Dendritic cell treated with granulocyte-macrophage colony-stimulating factor and Interleukin-4, amounts not matched to agents 40 ng/mL and 50 ng/mL, for 4 days (primary cell): ENCODE measurements at regions not wholly inside any gene's neighbourhood (a gene's known extent, or its start where the extent isn't known, plus 50 kb on each side); places are given as distances from the start of the nearest gene placed in this dataset.

ENCODE experiments used
- H3K27ac Mint-ChIP-seq: one replicate; pipeline ENCODE4 v1.8.0; 2022; ENCODE audit warnings: mild to moderate bottlenecking, mixed read lengths
- H3K27me3 Mint-ChIP-seq: one replicate; pipeline ENCODE4 v1.8.0; 2022; ENCODE audit warnings: mild to moderate bottlenecking, mixed read lengths
- H3K36me3 Mint-ChIP-seq: one replicate; pipeline ENCODE4 v1.8.0; 2022; ENCODE audit warnings: low read depth, mixed read lengths
- H3K4me1 Mint-ChIP-seq: one replicate; pipeline ENCODE4 v1.8.0; 2022; ENCODE audit warnings: low read depth, mixed read lengths
- H3K4me3 Mint-ChIP-seq: one replicate; pipeline ENCODE4 v1.8.0; 2022; ENCODE audit warnings: mild to moderate bottlenecking, moderate library complexity, mixed read lengths
- H3K9me3 Mint-ChIP-seq: one replicate; pipeline ENCODE4 v1.8.0; 2022; ENCODE audit warnings: mixed read lengths
- intact Hi-C: fragments of 100-400 bp; cut with micrococcal nuclease; formaldehyde crosslinking; loops from one replicate; pipeline ENCODE4 v1.15.0; 2022

- Mint-ChIP-seq H3K9me3 (no peaks in the 10 kb centered on the region), H3K27ac (peak overlapping the region; percentile 56), H3K4me3 (no peak overlapping the region), H3K4me1 (peaks cover 43% of the 10 kb centered on the region), H3K27me3 (no peaks in the 10 kb centered on the region), H3K36me3 (no peaks in the 10 kb centered on the region)
- intact Hi-C loops, result no loop called here
Observed at GRCh38 chr13:31881495-31881882, 142.2 kb downstream of the RXFP2 start.

GRCh38 chr13:31882794-31883193 is 143.5 kb downstream of the RXFP2 start:
- no peak overlapping the region for H3K27ac Mint-ChIP-seq
- H3K36me3 Mint-ChIP-seq, result no peaks in the 10 kb centered on the region
- no peaks in the 10 kb centered on the region for H3K9me3 Mint-ChIP-seq
- H3K4me1 Mint-ChIP-seq, result peaks cover 40% of the 10 kb centered on the region
- H3K27me3 Mint-ChIP-seq, result no peaks in the 10 kb centered on the region
- intact Hi-C loops, result no loop called here
- no peak overlapping the region for H3K4me3 Mint-ChIP-seq

DNA sequence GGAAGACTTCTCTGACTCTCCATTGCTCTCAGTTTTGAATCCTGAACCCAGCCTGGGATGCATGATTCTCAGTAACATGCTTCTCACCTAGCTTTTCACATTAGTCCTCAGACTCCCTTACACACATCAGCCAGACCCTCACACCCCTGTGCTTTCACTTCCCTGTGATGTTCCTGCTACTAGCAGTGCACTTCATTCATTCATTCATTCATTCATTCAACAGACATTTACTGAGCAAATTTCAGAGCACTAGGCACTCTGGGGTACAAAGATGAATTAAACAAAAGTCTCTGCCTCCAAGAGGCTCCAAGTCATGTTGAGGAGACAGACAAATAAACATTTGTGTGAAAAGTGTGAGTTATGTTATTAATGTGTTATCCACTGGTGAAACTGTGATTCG is 145.2 kb downstream of the RXFP2 start:
- no peaks in the 10 kb centered on the region for H3K9me3 Mint-ChIP-seq

GRCh38 chr13:31885994-31886393 is 145.6 kb upstream of the FRY start:
- Mint-ChIP-seq H3K36me3 (no peaks in the 10 kb centered on the region), H3K4me3 (no peak overlapping the region), H3K27me3 (no peaks in the 10 kb centered on the region), H3K4me1 (peaks cover 36% of the 10 kb centered on the region), H3K27ac (no peak overlapping the region), H3K9me3 (no peaks in the 10 kb centered on the region)
- intact Hi-C loops, result no loop called here

More for the DNA sequence above, 145.2 kb downstream of the RXFP2 start:
- H3K27ac Mint-ChIP-seq, result peak overlapping the region; percentile 3
- H3K4me3 Mint-ChIP-seq, result no peak overlapping the region
- H3K4me1 Mint-ChIP-seq, result peaks cover 38% of the 10 kb centered on the region
- no peaks in the 10 kb centered on the region for H3K36me3 Mint-ChIP-seq
- H3K27me3 Mint-ChIP-seq, result no peaks in the 10 kb centered on the region
- intact Hi-C loops, result no loop called here

- intact Hi-C loops, result no loop called here
- Mint-ChIP-seq H3K4me1 (peaks cover 34% of the 10 kb centered on the region), H3K27ac (no peak overlapping the region), H3K27me3 (no peaks in the 10 kb centered on the region), H3K4me3 (no peak overlapping the region), H3K9me3 (no peaks in the 10 kb centered on the region), H3K36me3 (no peaks in the 10 kb centered on the region)
Observed at GRCh38 chr13:31887286-31887685, 144.3 kb upstream of the FRY start.

DNA sequence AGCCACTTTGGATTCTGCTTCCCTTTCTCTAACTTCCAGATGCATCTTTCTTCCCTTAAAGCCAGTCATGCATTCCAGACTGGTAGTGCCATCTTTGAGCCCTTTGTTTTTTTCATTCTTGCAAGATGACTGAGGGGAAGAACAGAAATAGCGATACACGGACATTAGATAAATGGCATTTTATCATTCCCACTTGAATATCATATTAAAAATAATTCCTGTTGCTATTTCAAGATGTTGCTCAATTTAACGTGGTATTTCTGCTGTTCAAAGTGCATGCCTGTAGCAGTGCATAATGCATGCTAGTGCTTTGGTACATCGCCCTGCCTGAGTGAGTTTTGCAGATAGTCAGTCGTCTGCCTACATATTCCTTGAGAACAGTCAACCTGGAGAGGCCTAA is 140.6 kb upstream of the FRY start:
- H3K9me3 Mint-ChIP-seq, result no peaks in the 10 kb centered on the region
- no peaks in the 10 kb centered on the region for H3K36me3 Mint-ChIP-seq
- no peak overlapping the region for H3K4me3 Mint-ChIP-seq
- no peak overlapping the region for H3K27ac Mint-ChIP-seq
- no peaks in the 10 kb centered on the region for H3K27me3 Mint-ChIP-seq
- H3K4me1 Mint-ChIP-seq, result peaks cover 19% of the 10 kb centered on the region
- intact Hi-C loops, result no loop called here

- Mint-ChIP-seq H3K4me1 (peaks cover 17% of the 10 kb centered on the region), H3K36me3 (no peaks in the 10 kb centered on the region), H3K27me3 (no peaks in the 10 kb centered on the region), H3K9me3 (no peaks in the 10 kb centered on the region), H3K4me3 (no peak overlapping the region), H3K27ac (no peak overlapping the region)
- intact Hi-C loops, result no loop called here
Observed at GRCh38 chr13:31891472-31891871, 140.1 kb upstream of the FRY start.

DNA sequence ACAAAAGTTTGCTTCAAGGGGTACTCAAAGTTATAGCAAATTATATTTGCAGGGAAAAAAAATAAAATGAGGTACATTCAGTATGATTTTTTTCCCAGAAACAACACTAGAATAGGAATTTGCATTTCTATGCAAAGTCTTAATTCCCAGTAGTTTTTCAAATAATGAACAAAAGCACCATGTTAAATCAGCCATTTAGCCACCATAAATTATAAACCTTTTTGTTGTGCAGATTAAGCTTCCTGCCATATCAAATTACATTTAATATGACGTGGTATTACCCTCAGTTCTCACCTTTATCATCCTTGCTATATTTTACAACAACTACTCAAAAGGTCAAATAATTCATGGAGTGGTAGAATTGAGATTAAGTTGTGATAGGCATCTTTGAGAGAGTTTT is 136.6 kb upstream of the FRY start:
- intact Hi-C loops, result no loop called here
- H3K9me3 Mint-ChIP-seq, result no peaks in the 10 kb centered on the region

GRCh38 chr13:31895691-31896090 is 135.9 kb upstream of the FRY start:
- no peaks in the 10 kb centered on the region for H3K27me3 Mint-ChIP-seq
- no peak overlapping the region for H3K4me3 Mint-ChIP-seq
- no peaks in the 10 kb centered on the region for H3K36me3 Mint-ChIP-seq
- intact Hi-C loops, result no loop called here
- no peaks in the 10 kb centered on the region for H3K9me3 Mint-ChIP-seq
- H3K4me1 Mint-ChIP-seq, result peaks cover 15% of the 10 kb centered on the region
- no peak overlapping the region for H3K27ac Mint-ChIP-seq

More for the DNA sequence above, 136.6 kb upstream of the FRY start:
- Mint-ChIP-seq H3K27ac (no peak overlapping the region), H3K4me1 (peaks cover 18% of the 10 kb centered on the region), H3K4me3 (no peak overlapping the region), H3K36me3 (no peaks in the 10 kb centered on the region), H3K27me3 (no peaks in the 10 kb centered on the region)

- Mint-ChIP-seq H3K27ac (no peak overlapping the region), H3K36me3 (no peaks in the 10 kb centered on the region), H3K27me3 (no peaks in the 10 kb centered on the region), H3K9me3 (no peaks in the 10 kb centered on the region), H3K4me3 (no peak overlapping the region), H3K4me1 (peaks cover 10% of the 10 kb centered on the region)
- intact Hi-C loops, result no loop called here
Observed at GRCh38 chr13:31896427-31896826, 135.1 kb upstream of the FRY start.

DNA sequence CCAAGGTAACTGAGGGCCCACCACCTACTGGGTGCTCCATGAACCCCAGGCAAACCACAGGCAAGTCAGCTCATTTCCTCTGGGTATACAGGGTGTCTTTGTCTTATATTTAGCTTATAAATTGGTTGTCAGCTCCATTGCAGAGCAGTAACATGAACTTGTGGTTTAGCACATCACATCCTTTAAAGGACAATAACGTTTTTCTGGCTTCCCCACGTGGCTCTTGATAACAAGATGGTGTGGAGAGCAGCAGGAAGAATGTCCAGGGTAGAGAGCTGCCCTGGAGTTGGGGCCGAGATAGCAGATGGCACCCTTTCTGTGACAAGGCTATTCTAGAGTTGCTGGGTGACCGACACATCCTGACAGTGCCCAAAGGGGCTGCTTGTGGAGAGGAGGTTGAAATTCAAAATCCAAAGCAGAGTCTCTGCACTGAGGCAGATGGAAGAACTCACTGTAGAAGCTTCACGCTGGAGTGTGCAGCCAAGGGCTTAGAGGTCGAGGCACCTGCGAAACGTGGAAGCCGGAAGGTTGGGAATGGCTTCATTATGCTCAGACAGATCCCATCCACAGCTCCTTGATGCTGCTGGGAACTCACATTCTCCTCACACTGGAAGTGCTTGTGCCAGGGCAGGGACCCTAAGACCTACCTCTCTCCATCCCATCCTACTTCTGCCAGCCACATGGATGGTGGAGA is 133.0 kb upstream of the FRY start:
- peaks cover 31% of the 10 kb centered on the region for H3K4me1 Mint-ChIP-seq
- H3K27ac Mint-ChIP-seq, result no peak overlapping the region
- no peak overlapping the region for H3K4me3 Mint-ChIP-seq
- intact Hi-C loops, result no loop called here
- no peaks in the 10 kb centered on the region for H3K9me3 Mint-ChIP-seq
- no peaks in the 10 kb centered on the region for H3K27me3 Mint-ChIP-seq
- no peaks in the 10 kb centered on the region for H3K36me3 Mint-ChIP-seq

GRCh38 chr13:31901985-31902384 is 129.6 kb upstream of the FRY start:
- Mint-ChIP-seq H3K36me3 (no peaks in the 10 kb centered on the region), H3K27ac (no peak overlapping the region), H3K9me3 (no peaks in the 10 kb centered on the region), H3K27me3 (no peaks in the 10 kb centered on the region), H3K4me1 (peaks cover 49% of the 10 kb centered on the region), H3K4me3 (no peak overlapping the region)
- intact Hi-C loops, result loop anchor here (5.0 kb wide), 1 partner anchor 35 kb away; no protein-coding TSS in a partner anchor

DNA sequence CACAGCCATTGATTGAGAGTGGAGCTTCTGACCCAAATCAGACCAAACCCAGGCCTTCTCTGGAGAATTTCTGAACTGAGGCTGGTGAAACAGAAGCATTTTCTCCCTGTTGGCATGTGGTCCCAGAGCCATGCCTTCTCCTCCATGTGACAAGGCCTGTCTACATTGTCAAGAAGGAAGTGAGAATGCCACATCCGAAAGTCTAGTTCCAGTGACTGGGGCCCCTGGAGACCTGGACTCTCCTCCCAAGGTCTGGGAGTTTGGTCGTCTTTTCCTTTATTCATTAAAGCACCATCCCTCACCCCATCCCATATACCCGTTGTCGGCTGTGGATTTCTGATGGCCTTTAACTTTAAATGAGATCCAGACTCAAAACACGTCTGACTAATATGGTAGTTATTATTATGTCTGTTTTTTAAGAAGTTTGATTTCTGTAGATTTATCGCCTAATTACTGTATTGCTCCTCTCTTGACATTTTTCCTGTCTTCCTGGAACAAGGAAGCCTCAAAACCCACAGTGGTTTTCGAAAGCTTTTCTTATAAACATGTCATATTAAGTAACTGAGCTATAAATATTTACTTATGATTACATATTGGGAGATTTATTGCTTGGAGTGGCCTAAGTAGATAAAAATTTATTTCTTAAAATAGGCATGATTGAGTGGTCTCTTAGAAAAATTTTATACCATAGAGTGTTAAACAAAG is 128.3 kb upstream of the FRY start:
- no peak overlapping the region for H3K4me3 Mint-ChIP-seq
- peak overlapping the region; percentile 74 for H3K27ac Mint-ChIP-seq
- H3K27me3 Mint-ChIP-seq, result no peaks in the 10 kb centered on the region
- H3K36me3 Mint-ChIP-seq, result no peaks in the 10 kb centered on the region
- no peaks in the 10 kb centered on the region for H3K9me3 Mint-ChIP-seq
- intact Hi-C loops, result loop anchor here (5.0 kb wide), 1 partner anchor 36 kb away; no protein-coding TSS in a partner anchor
- H3K4me1 Mint-ChIP-seq, result peaks cover 56% of the 10 kb centered on the region

GRCh38 chr13:31904941-31905824 is 126.4 kb upstream of the FRY start:
- Mint-ChIP-seq H3K27me3 (no peaks in the 10 kb centered on the region), H3K36me3 (no peaks in the 10 kb centered on the region), H3K27ac (peak overlapping the region; percentile 57), H3K4me3 (no peak overlapping the region), H3K9me3 (no peaks in the 10 kb centered on the region), H3K4me1 (peaks cover 60% of the 10 kb centered on the region)
- intact Hi-C loops, result loop anchor here (5.0 kb wide), 2 partner anchors 38 to 407 kb away; no protein-coding TSS in a partner anchor
